IMR-90 (cell line): ENCODE measurements at regions not wholly inside any gene's neighbourhood (a gene's known extent, or its start where the extent isn't known, plus 50 kb on each side); places are given as distances from the start of the nearest gene placed in this dataset.

Experiments used
- ATAC-seq: fragments of 200-7000 bp; cut with Tn5 transposase; 2 replicates; pipeline ENCODE4 v1.9.1; 2020; ENCODE audit warnings: low read depth, mild to moderate bottlenecking, moderate library complexity
- BruUV-seq: library from RNA; stranded (reverse); fragments of 400-500 nt; replicated peaks from 2 replicates; lab custom pipeline; 2021; lab: Mats Ljungman, UMichigan
- CTCF ChIA-PET: fragments of 300-600 bp; formaldehyde crosslinking; extraction: SDS; loops from one replicate; lab custom pipeline; 2021; ENCODE audit warnings: antibody characterized with exemption; lab: Yijun Ruan, JAX
- POLR2A ChIA-PET: fragments of 300-600 bp; sonication (Branson Sonifier 250); formaldehyde crosslinking; loops from one replicate; lab custom pipeline; 2022; ENCODE audit warnings: antibody characterized with exemption; ENCODE audit not compliant: unreplicated experiment; lab: Charles Lee
- DNase-seq: peaks from one replicate; pipeline ENCODE4 v3.0.0; 2013
- H2AFZ ChIP-seq: replicated peaks from 2 replicates; pipeline ENCODE3; 2013; ENCODE audit warnings: low read length, mild to moderate bottlenecking; ENCODE audit not compliant: poor library complexity
- H2AK5ac ChIP-seq: 2 replicates; pipeline ENCODE4 v1.6.1; 2013; ENCODE audit warnings: low read depth, low read length, inconsistent platforms
- H2AK9ac ChIP-seq: replicated peaks from 2 replicates; pipeline ENCODE3; 2013; ENCODE audit warnings: mild to moderate bottlenecking, low read depth, low read length, moderate library complexity; ENCODE audit not compliant: poor library complexity
- H2BK120ac ChIP-seq: 2 replicates; pipeline ENCODE4 v1.6.1; 2013; ENCODE audit warnings: low read depth, low read length, inconsistent platforms
- H2BK15ac ChIP-seq: 3 replicates; pipeline ENCODE4 v1.6.1; 2013; ENCODE audit warnings: low read depth, low read length, inconsistent platforms
- H2BK20ac ChIP-seq: 2 replicates; pipeline ENCODE4 v1.6.1; 2013; ENCODE audit warnings: low read depth, mild to moderate bottlenecking, inconsistent platforms, low read length, moderate library complexity
- H2BK5ac ChIP-seq: 2 replicates; pipeline ENCODE4 v1.6.1; 2013; ENCODE audit warnings: mild to moderate bottlenecking, low read depth, low read length, inconsistent platforms; ENCODE audit not compliant: poor library complexity, severe bottlenecking
- H3K14ac ChIP-seq: replicated peaks from 2 replicates; pipeline ENCODE4 v1.6.1; 2013; ENCODE audit warnings: low read depth, low read length, inconsistent platforms
- H3K18ac ChIP-seq: 2 replicates; pipeline ENCODE4 v1.6.1; 2013; ENCODE audit warnings: low read depth, low read length, control low read depth
- H3K23ac ChIP-seq: 2 replicates; pipeline ENCODE4 v1.6.1; 2013; ENCODE audit warnings: low read depth, low read length, inconsistent platforms
- H3K27ac ChIP-seq: 2 replicates; pipeline ENCODE4 v1.5.1; 2013; ENCODE audit warnings: mild to moderate bottlenecking, control low read depth, low read length; ENCODE audit not compliant: insufficient read depth
- H3K27me3 ChIP-seq: 2 replicates; pipeline ENCODE4 v1.6.1; 2013; ENCODE audit warnings: low read length; ENCODE audit not compliant: control insufficient read depth, insufficient read depth
- H3K36me3 ChIP-seq: 2 replicates; pipeline ENCODE4 v1.6.1; 2013; ENCODE audit warnings: low read length, mixed read lengths; ENCODE audit not compliant: control insufficient read depth, insufficient read depth
- H3K4ac ChIP-seq: 2 replicates; pipeline ENCODE4 v1.6.1; 2013; ENCODE audit warnings: low read depth, low read length, inconsistent platforms
- H3K4me1 ChIP-seq: 2 replicates; pipeline ENCODE4 v1.6.1; 2013; ENCODE audit warnings: low read length, mixed read lengths; ENCODE audit not compliant: control insufficient read depth, insufficient read depth
- H3K4me2 ChIP-seq: 2 replicates; pipeline ENCODE4 v1.6.1; 2013; ENCODE audit warnings: low read depth, mild to moderate bottlenecking, control low read depth, low read length, moderate library complexity
- H3K4me3 ChIP-seq: 2 replicates; pipeline ENCODE4 v1.5.1; 2013; ENCODE audit warnings: low read depth, mild to moderate bottlenecking, control low read depth, low read length, moderate library complexity; ENCODE audit not compliant: insufficient read depth
- H3K56ac ChIP-seq: 2 replicates; pipeline ENCODE4 v1.6.1; 2013; ENCODE audit warnings: low read length, inconsistent platforms; ENCODE audit not compliant: insufficient read depth; ENCODE audit errors: extremely low read depth
- H3K79me1 ChIP-seq, 2 experiments: 2 replicates each; pipeline ENCODE4 v1.6.1; 2013; ENCODE audit warnings: low read length in 2 of 2, inconsistent platforms in 1 of 2, low read depth in 1 of 2
- H3K9ac ChIP-seq: 2 replicates; pipeline ENCODE4 v1.6.1; 2013; ENCODE audit warnings: low read depth, low read length, control low read depth
- H3K9me1 ChIP-seq: 2 replicates; pipeline ENCODE4 v1.6.1; 2013; ENCODE audit warnings: low read length, inconsistent platforms; ENCODE audit not compliant: insufficient read depth
- H3K9me3 ChIP-seq: 2 replicates; pipeline ENCODE4 v1.6.1; 2013; ENCODE audit warnings: low read length; ENCODE audit not compliant: control insufficient read depth, insufficient read depth
- H4K20me1 ChIP-seq: 2 replicates; pipeline ENCODE4 v1.6.1; 2013; ENCODE audit warnings: low read length, inconsistent platforms; ENCODE audit not compliant: insufficient read depth
- H4K5ac ChIP-seq: 2 replicates; pipeline ENCODE4 v1.6.1; 2013; ENCODE audit warnings: mild to moderate bottlenecking, low read depth, low read length, control low read depth
- H4K8ac ChIP-seq, 2 experiments: 2 replicates each; pipeline ENCODE4 v1.6.1; 2013; ENCODE audit warnings: low read depth in 2 of 2, low read length in 2 of 2, control low read depth in 1 of 2, inconsistent platforms in 1 of 2
- H4K91ac ChIP-seq: 2 replicates; pipeline ENCODE4 v1.6.1; 2013; ENCODE audit warnings: low read depth, low read length, inconsistent platforms; ENCODE audit not compliant: insufficient read depth
- BHLHE40 ChIP-seq: fragments of 150-350 bp; IDR thresholded peaks from 2 replicates; pipeline ENCODE4 v1.6.1; 2016; ENCODE audit warnings: mild to moderate bottlenecking, low read depth, low read length
- CEBPB ChIP-seq: IDR thresholded peaks from 2 replicates; pipeline ENCODE4 v1.6.1; 2012; ENCODE audit warnings: low read depth, low read length, improper control_type of control experiment
- CHD1 ChIP-seq: IDR thresholded peaks from 2 replicates; pipeline ENCODE4 v1.6.1; 2012; ENCODE audit warnings: low read depth, low read length, improper control_type of control experiment
- FOS ChIP-seq: fragments of 150-350 bp; IDR thresholded peaks from 2 replicates; pipeline ENCODE4 v1.6.1; 2016; ENCODE audit warnings: low read depth, low read length
- MAFK ChIP-seq: IDR thresholded peaks from 2 replicates; pipeline ENCODE4 v1.6.1; 2012; ENCODE audit warnings: low read depth, low read length, improper control_type of control experiment
- MAZ ChIP-seq: IDR thresholded peaks from 2 replicates; pipeline ENCODE4 v1.6.1; 2012; ENCODE audit warnings: low read depth, mild to moderate bottlenecking, low read length, improper control_type of control experiment, moderate library complexity, borderline replicate concordance
- MXI1 ChIP-seq: IDR thresholded peaks from 2 replicates; pipeline ENCODE4 v1.6.1; 2012; ENCODE audit warnings: low read depth, mild to moderate bottlenecking, low read length, moderate library complexity, borderline replicate concordance
- NFE2L2 ChIP-seq: fragments of 150-350 bp; IDR thresholded peaks from 2 replicates; pipeline ENCODE4 v1.6.1; 2016; ENCODE audit warnings: low read depth, mild to moderate bottlenecking, low read length
- POLR2A ChIP-seq: IDR thresholded peaks from 2 replicates; pipeline ENCODE4 v1.6.1; 2012; ENCODE audit warnings: mild to moderate bottlenecking, low read depth, low read length
- RAD21 ChIP-seq: IDR thresholded peaks from 2 replicates; pipeline ENCODE4 v1.6.1; 2012; ENCODE audit warnings: low read length, improper control_type of control experiment
- RCOR1 ChIP-seq: IDR thresholded peaks from 2 replicates; pipeline ENCODE4 v1.6.1; 2012; ENCODE audit warnings: mild to moderate bottlenecking, low read length, improper control_type of control experiment; ENCODE audit not compliant: insufficient replicate concordance
- RFX5 ChIP-seq: IDR thresholded peaks from 2 replicates; pipeline ENCODE4 v1.8.0; 2012; ENCODE audit warnings: low read depth, mild to moderate bottlenecking, low read length, moderate library complexity
- SMC3 ChIP-seq: fragments of 150-350 bp; IDR thresholded peaks from 2 replicates; pipeline ENCODE4 v1.6.1; 2016; ENCODE audit warnings: low read depth, mild to moderate bottlenecking, antibody characterized with exemption, low read length, moderate library complexity
- dilution Hi-C: fragments of 300-500 bp; cut with HindIII; formaldehyde crosslinking; loops from one replicate; pipeline ENCODE4 v1.14.3; 2018; ENCODE audit warnings: low sequenced_read_pairs; ENCODE audit not compliant: unreplicated experiment
- in situ Hi-C: fragments of 300-500 bp; cut with MboI; formaldehyde crosslinking; loops from 3 replicates; pipeline ENCODE4 v1.14.3; 2019; ENCODE audit warnings: low sequenced_read_pairs, inconsistent platforms, mixed read lengths
- intact Hi-C: fragments of 100-400 bp; cut with micrococcal nuclease; formaldehyde crosslinking; loops from 2 replicates; pipeline ENCODE4 v1.10.0; 2022
- TF ChIP-seq, protein P1 (sequence below): conservative IDR thresholded peaks from 2 replicates; pipeline ENCODE4 v1.5.1; 2012; ENCODE audit warnings: mild to moderate bottlenecking, low read depth, low read length, improper control_type of control experiment
- TF ChIP-seq, protein P2 (sequence below): fragments of 150-350 bp; IDR thresholded peaks from 2 replicates; pipeline ENCODE4 v1.6.1; 2016; ENCODE audit warnings: low read depth, mild to moderate bottlenecking, low read length, moderate library complexity, borderline replicate concordance
- TF ChIP-seq, protein P3 (sequence below): fragments of 150-350 bp; IDR thresholded peaks from 2 replicates; pipeline ENCODE4 v1.6.1; 2017; ENCODE audit warnings: mild to moderate bottlenecking, antibody characterized with exemption, low read length, low read depth

DNA sequence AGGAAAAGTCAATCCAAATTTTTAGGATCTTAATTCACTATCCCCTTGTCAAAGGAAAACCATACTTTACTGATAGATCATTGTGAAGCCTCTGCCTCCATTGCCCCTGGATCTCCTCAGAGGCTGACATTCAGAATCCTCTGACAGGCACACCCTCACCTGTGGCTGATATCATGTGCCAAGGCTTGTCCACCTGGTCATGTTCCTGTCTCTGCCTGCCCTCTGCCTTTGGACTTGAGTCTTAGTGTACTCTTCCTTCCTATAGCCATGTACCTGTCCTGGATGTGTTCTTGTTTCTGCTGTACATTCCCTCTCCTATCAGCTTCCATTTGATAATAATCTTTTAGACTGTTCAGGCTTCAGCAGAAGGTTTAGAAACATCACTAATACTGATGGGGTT is 179.4 kb downstream of the TNFSF13B start:
- TF ChIP-seq NFE2L2: no peak
- TF ChIP-seq, protein P1, sequence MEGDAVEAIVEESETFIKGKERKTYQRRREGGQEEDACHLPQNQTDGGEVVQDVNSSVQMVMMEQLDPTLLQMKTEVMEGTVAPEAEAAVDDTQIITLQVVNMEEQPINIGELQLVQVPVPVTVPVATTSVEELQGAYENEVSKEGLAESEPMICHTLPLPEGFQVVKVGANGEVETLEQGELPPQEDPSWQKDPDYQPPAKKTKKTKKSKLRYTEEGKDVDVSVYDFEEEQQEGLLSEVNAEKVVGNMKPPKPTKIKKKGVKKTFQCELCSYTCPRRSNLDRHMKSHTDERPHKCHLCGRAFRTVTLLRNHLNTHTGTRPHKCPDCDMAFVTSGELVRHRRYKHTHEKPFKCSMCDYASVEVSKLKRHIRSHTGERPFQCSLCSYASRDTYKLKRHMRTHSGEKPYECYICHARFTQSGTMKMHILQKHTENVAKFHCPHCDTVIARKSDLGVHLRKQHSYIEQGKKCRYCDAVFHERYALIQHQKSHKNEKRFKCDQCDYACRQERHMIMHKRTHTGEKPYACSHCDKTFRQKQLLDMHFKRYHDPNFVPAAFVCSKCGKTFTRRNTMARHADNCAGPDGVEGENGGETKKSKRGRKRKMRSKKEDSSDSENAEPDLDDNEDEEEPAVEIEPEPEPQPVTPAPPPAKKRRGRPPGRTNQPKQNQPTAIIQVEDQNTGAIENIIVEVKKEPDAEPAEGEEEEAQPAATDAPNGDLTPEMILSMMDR: no peak
- TF ChIP-seq CHD1: no peak
- TF ChIP-seq CEBPB: no peak
- TF ChIP-seq, protein P2, sequence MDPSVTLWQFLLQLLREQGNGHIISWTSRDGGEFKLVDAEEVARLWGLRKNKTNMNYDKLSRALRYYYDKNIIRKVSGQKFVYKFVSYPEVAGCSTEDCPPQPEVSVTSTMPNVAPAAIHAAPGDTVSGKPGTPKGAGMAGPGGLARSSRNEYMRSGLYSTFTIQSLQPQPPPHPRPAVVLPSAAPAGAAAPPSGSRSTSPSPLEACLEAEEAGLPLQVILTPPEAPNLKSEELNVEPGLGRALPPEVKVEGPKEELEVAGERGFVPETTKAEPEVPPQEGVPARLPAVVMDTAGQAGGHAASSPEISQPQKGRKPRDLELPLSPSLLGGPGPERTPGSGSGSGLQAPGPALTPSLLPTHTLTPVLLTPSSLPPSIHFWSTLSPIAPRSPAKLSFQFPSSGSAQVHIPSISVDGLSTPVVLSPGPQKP: no peak
- TF ChIP-seq MAFK: no peak
- no peak for TF ChIP-seq FOS
- no peak for TF ChIP-seq RCOR1
- TF ChIP-seq BHLHE40: no peak
- TF ChIP-seq MXI1: no peak
- no peak for TF ChIP-seq POLR2A
- no peak for TF ChIP-seq RFX5
- TF ChIP-seq RAD21: no peak
- TF ChIP-seq, protein P3, sequence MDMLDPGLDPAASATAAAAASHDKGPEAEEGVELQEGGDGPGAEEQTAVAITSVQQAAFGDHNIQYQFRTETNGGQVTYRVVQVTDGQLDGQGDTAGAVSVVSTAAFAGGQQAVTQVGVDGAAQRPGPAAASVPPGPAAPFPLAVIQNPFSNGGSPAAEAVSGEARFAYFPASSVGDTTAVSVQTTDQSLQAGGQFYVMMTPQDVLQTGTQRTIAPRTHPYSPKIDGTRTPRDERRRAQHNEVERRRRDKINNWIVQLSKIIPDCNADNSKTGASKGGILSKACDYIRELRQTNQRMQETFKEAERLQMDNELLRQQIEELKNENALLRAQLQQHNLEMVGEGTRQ: no peak
- TF ChIP-seq SMC3: no peak
- TF ChIP-seq MAZ: no peak
- no peaks in the 10 kb centered on the region for H3K36me3 ChIP-seq
- no peak overlapping the region for H3K56ac ChIP-seq
- no peak overlapping the region for H4K8ac ChIP-seq
- no peak overlapping the region for H4K91ac ChIP-seq
- no peak overlapping the region for H2BK20ac ChIP-seq
- intact Hi-C loops: no loop called here
- no peak overlapping the region for H3K27ac ChIP-seq
- no peak overlapping the region for H3K4me3 ChIP-seq
- dilution Hi-C loops: no loop called here
- no peak overlapping the region for H2BK120ac ChIP-seq
- no peak overlapping the region for H3K4ac ChIP-seq
- H3K18ac ChIP-seq: no peak overlapping the region
- H3K4me2 ChIP-seq: no peak overlapping the region
- no peak overlapping the region for H3K14ac ChIP-seq
- no peak overlapping the region for H2BK5ac ChIP-seq
- in situ Hi-C loops: no loop called here
- no peak overlapping the region for H2BK15ac ChIP-seq
- no peak overlapping the region for H3K9ac ChIP-seq
- no peaks in the 10 kb centered on the region for H4K20me1 ChIP-seq
- H3K79me1 ChIP-seq: no peaks in the 10 kb centered on the region
- no peak for DNase-seq
- H3K9me3 ChIP-seq: no peaks in the 10 kb centered on the region
- H3K4me1 ChIP-seq: no peaks in the 10 kb centered on the region
- no peak overlapping the region for H3K23ac ChIP-seq
- no peak overlapping the region for H2AK5ac ChIP-seq
- no peak overlapping the region for H4K5ac ChIP-seq
- no peak for ATAC-seq
- ChIA-PET CTCF (no interaction called here), POLR2A (no interaction called here)
- no peak overlapping the region for H2AFZ ChIP-seq
- H3K27me3 ChIP-seq: 0 out of 2 replicates have a peak, but pooled peaks cover 2% of the 10 kb centered on the region
- no peak overlapping the region for H2AK9ac ChIP-seq
- H3K9me1 ChIP-seq: no peaks in the 10 kb centered on the region
- no TSS peak for BruUV-seq
